Umbilical cord (tissue), 1 donor: ENCODE measurements at regions not wholly inside any gene's neighbourhood (a gene's known extent, or its start where the extent isn't known, plus 50 kb on each side); places are given as distances from the start of the nearest gene placed in this dataset.

Source experiments
- DNase-seq: peaks from one replicate; pipeline ENCODE4 v3.0.0-alpha.2; 2015; ENCODE audit warnings: low spot score

DNA sequence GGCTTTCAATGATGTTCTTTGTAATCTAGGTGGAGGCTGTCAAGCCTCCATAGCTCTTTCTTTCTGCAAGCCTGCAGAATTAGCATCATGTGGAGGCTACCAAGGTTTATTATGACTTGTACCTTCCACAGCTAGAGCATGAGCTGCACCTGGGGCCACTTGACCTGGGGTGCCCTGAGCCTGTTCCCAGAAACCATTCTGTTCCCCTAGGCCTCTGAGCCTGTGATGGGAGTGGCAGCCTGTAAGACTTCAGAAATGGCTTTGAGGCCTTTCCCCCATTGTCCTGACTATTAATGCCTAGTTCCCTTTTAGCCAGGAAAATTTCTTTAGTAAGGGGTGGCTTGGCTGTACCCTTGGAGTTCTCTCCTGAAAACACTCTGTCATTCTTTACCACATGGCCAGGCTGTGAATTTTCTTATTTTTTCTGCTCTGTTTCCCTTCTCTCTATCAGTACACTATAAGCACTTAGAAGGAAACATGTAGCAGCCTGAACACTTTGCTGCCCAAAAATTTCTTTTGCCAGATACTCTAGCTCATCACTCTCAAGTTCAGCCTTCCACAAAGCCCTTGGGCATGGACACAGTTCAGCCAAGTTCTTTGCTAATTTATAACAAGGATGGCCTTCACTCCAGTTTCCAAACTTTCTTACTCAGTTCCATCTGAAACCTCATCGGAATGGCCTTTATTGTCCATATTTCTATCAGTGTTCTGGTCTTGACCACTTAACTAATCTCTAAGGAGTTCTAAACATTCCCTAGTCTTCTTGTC is 61.4 kb upstream of the NR3C1 start:
- no peak for DNase-seq

DNA sequence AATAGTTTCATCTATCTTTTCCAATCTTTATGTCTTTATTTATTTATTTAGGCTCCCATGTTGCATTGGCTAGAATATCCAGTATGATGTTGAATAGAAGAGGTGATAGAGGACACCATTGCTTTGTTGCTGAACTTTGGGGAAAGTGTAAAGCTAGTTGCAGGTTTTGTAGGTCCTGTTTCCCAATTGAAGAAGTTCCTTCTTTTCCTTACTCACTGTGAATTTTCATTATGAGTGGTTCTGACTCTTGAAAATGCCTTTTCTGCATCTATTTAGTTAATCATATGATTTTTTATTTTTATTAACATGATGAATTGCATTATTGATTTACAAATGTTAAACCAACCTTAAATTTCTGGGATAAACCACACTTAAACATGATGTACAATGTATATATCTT is 58.9 kb upstream of the NR3C1 start:
- no peak for DNase-seq

DNA sequence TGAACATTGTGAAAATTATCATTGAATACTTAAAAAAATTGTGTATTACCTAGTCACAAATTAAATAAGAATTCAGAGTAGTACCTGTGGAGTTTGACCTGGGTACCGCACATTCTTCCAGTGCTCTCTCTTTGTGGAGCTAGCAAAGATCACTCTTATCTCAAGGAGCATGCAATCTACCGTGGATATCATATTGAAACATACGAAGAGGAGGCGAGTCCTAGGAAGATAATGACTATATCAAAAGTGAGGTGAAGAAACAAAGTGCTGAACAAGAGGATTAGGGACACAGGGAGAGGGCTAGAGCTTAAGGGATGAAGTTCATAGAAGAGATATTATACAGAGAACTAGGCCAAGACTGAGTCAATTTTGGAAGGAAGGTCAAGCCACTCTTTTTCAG is 55.9 kb upstream of the NR3C1 start:
- no peak for DNase-seq

DNA sequence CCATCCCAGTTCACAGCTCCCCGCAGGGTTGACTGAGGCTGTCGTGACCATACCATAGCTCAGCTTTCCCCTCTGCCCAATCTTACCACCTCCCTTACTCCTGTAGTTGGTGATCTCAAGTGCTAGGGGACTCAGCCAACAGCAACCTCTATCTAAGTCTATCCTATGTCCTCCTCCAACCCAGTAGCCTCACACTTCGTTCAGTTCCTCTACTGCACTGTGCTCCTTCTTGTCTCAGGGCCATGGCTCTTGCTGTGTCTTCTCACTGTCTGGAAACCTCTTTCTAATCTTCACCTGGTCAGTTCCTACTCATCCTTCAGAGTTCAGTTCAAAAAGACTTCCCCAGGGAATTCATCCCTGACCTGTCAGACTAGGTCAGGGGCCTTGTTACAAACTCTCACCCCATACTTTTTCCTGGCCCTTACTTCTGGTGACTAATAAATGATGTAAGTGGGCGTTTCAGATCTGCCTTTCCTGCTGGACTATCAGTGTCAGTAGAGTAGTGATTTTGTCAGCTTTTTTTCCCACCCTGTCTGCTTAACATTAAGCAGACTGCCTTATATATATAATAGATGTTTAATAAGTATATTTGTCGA is 53.6 kb upstream of the NR3C1 start:
- DNase-seq, result peak; percentile 39

DNA sequence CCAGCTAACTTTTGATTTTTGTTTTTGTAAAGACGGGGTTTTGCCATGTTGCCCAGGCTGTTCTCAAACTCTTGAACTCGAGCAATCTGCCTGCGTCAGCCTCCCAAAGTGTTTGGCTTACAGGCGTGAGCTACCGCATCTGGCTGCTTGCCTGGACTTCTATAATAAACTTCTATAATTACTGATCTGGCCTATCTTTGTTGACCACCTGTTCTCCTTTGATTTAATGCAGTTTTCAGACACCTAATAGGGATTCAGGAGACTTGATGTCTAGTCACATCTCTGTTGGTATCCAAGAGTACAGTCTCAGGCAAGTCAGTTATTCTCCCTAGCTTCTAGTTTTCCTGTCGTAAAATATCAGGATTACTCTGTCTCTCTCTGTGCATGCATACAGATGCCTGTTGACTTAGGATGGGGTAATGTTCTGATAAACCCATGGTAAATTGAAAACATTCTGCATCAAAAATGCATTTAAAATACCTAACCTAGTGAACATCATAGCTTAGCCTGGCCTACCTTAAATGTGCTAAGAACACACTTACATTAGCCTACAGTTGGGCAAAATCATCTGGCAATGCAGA is 51.5 kb upstream of the NR3C1 start:
- DNase-seq, result no peak

DNA sequence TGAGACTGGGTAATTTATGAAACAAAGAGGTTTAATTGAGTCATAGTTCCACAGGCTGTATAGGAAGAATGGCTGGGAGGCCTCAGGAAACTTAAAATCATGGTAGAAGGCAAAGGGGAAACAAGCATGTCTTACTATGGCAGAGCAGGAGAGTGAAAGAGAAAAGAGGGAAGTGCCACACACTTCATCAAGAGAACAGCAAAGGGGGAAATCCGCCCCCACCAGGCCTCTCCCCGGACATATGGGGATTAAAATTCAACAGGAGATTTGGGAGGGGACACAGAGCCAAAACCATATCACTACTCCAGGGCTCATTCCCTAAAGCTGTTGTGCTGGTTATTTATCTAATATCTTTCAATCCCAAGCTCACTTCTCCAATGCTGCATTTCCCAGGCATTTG is 50.2 kb upstream of the NR3C1 start:
- DNase-seq, result no peak
